H1 (cell line): ENCODE measurements at regions not wholly inside any gene's neighbourhood (a gene's known extent, or its start where the extent isn't known, plus 50 kb on each side); places are given as distances from the start of the nearest gene placed in this dataset.

Experiments used
- CTCF ChIA-PET: fragments of 300-600 bp; sonication (Branson Sonifier 250); formaldehyde crosslinking; loops from one replicate; lab custom pipeline; 2021; ENCODE audit not compliant: partially characterized antibody; lab: Charles Lee
- POLR2A ChIA-PET: fragments of 300-600 bp; sonication (Branson Sonifier 250); formaldehyde crosslinking; loops from one replicate; lab custom pipeline; 2021; ENCODE audit warnings: inconsistent platforms; ENCODE audit not compliant: partially characterized antibody; lab: Charles Lee
- DNase-seq, 2 experiments: peaks; one replicate each; pipeline versions ENCODE4 v3.0.0 to v3.0.0-alpha.2; 2010 to 2022; ENCODE audit warnings: low spot score in 2 of 2, low read depth in 1 of 2, mixed read lengths in 1 of 2
- FAIRE-seq: peaks from 2 replicates; lab custom pipeline; 2011; peaks lifted over from hg19 to GRCh38; lab: Jason Lieb, UNC
- H2AFZ ChIP-seq: 2 replicates; pipeline ENCODE4 v1.8.1; 2012; ENCODE audit warnings: low read length, inconsistent platforms
- H2AK5ac ChIP-seq: 2 replicates; pipeline ENCODE4 v1.6.1; 2013; ENCODE audit warnings: low read depth, low read length
- H2BK120ac ChIP-seq: replicated peaks from 2 replicates; pipeline ENCODE3; 2013; ENCODE audit warnings: low read depth, low read length, inconsistent platforms
- H2BK12ac ChIP-seq: 2 replicates; pipeline ENCODE4 v1.6.1; 2013; ENCODE audit warnings: low read depth, low read length
- H2BK15ac ChIP-seq: 2 replicates; pipeline ENCODE4 v1.6.1; 2013; ENCODE audit warnings: low read length
- H2BK20ac ChIP-seq: 2 replicates; pipeline ENCODE4 v1.6.1; 2013; ENCODE audit warnings: low read length
- H2BK5ac ChIP-seq: 2 replicates; pipeline ENCODE4 v1.6.1; 2013; ENCODE audit warnings: low read depth, low read length
- H3K14ac ChIP-seq: 2 replicates; pipeline ENCODE4 v1.6.1; 2013; ENCODE audit warnings: inconsistent platforms; ENCODE audit not compliant: insufficient read length
- H3K18ac ChIP-seq: 2 replicates; pipeline ENCODE4 v1.6.1; 2013; ENCODE audit warnings: low read length; ENCODE audit errors: extremely low read depth
- H3K23ac ChIP-seq: 2 replicates; pipeline ENCODE4 v1.6.1; 2013; ENCODE audit warnings: inconsistent platforms; ENCODE audit not compliant: insufficient read length
- H3K23me2 ChIP-seq: 2 replicates; pipeline ENCODE4 v1.6.1; 2013; ENCODE audit warnings: low read depth, low read length
- H3K27ac ChIP-seq: 2 replicates; pipeline ENCODE4 v1.6.1; 2011; ENCODE audit warnings: low read depth, low read length, inconsistent platforms
- H3K27me3 ChIP-seq, 4 experiments: replicated peaks in 1 of 4; 1 replicate in 1 of 4; 2 replicates in 3 of 4; pipeline versions ENCODE4 v1.6.1 to v1.8.1; 2011 to 2013; ENCODE audit warnings: low read length in 3 of 4, mild to moderate bottlenecking in 3 of 4, inconsistent platforms in 2 of 4, mixed read lengths in 2 of 4, moderate library complexity in 1 of 4; ENCODE audit not compliant: control insufficient read depth in 3 of 4, insufficient read depth in 3 of 4; ENCODE audit errors: extremely low read depth in 1 of 4
- H3K36me3 ChIP-seq, 4 experiments: 2 replicates each; pipeline versions ENCODE4 v1.6.1 to v1.8.1; 2011 to 2013; ENCODE audit warnings: mild to moderate bottlenecking in 4 of 4, low read length in 3 of 4, moderate library complexity in 2 of 4, control low read depth in 1 of 4, inconsistent platforms in 1 of 4; ENCODE audit not compliant: insufficient read depth in 4 of 4, control insufficient read depth in 2 of 4
- H3K4ac ChIP-seq: replicated peaks from 2 replicates; pipeline ENCODE3; 2013; ENCODE audit warnings: low read length, low read depth, mixed read lengths, inconsistent platforms; ENCODE audit not compliant: insufficient read length
- H3K4me1 ChIP-seq, 4 experiments: replicated peaks in 1 of 4; 1 replicate in 1 of 4; 2 replicates in 3 of 4; pipeline versions ENCODE4 v1.6.1 to v1.8.1; 2011 to 2013; ENCODE audit warnings: low read length in 3 of 4, inconsistent platforms in 2 of 4, mixed read lengths in 1 of 4; ENCODE audit not compliant: insufficient read depth in 4 of 4, control insufficient read depth in 3 of 4
- H3K4me2 ChIP-seq, 2 experiments: 2 replicates each; pipeline versions ENCODE4 v1.6.1 to v1.8.1; 2011 to 2013; ENCODE audit warnings: low read depth in 2 of 2, low read length in 2 of 2, control low read depth in 1 of 2, inconsistent platforms in 1 of 2, mild to moderate bottlenecking in 1 of 2; ENCODE audit not compliant: insufficient read depth in 1 of 2
- H3K4me3 ChIP-seq, 4 experiments: fragments of 200-600, 300-600 bp in 1 of 4; sonication (generic), shearing (Covaris generic), sonication (Bioruptor Twin) in 1 of 4; 2 replicates each; pipeline versions ENCODE4 v1.5.1 to v1.8.1; 2011 to 2016; ENCODE audit warnings: low read length in 4 of 4, low read depth in 3 of 4, control low read depth in 2 of 4, inconsistent platforms in 2 of 4, mild to moderate bottlenecking in 2 of 4, mixed read lengths in 1 of 4, moderate library complexity in 1 of 4; ENCODE audit not compliant: insufficient read depth in 2 of 4; ENCODE audit errors: extremely low read depth in 1 of 4
- H3K56ac ChIP-seq: replicated peaks from 2 replicates; pipeline ENCODE3; 2013; ENCODE audit warnings: low read depth, mild to moderate bottlenecking, mixed read lengths, low read length, inconsistent platforms; ENCODE audit not compliant: insufficient read length
- H3K79me1 ChIP-seq: 2 replicates; pipeline ENCODE4 v1.6.1; 2013; ENCODE audit warnings: low read depth, low read length, control low read depth
- H3K79me2 ChIP-seq, 2 experiments: 2 replicates each; pipeline versions ENCODE4 v1.6.1 to v1.8.1; 2012 to 2013; ENCODE audit warnings: low read length in 2 of 2, mild to moderate bottlenecking in 2 of 2, inconsistent platforms in 1 of 2; ENCODE audit not compliant: insufficient read depth in 2 of 2, control insufficient read depth in 1 of 2
- H3K9ac ChIP-seq, 4 experiments: replicated peaks in 1 of 4; 1 replicate in 1 of 4; 2 replicates in 3 of 4; pipeline versions ENCODE4 v1.6.1 to v1.8.1; 2011 to 2013; ENCODE audit warnings: low read depth in 3 of 4, low read length in 3 of 4, control low read depth in 2 of 4, mild to moderate bottlenecking in 2 of 4, moderate library complexity in 2 of 4, inconsistent platforms in 1 of 4; ENCODE audit errors: extremely low read depth in 1 of 4
- H3K9me3 ChIP-seq, 2 experiments: 2 replicates each; pipeline versions ENCODE4 v1.6.1 to v1.8.1; 2012 to 2013; ENCODE audit warnings: mild to moderate bottlenecking in 2 of 2, moderate library complexity in 2 of 2, control low read depth in 1 of 2, inconsistent platforms in 1 of 2, low read depth in 1 of 2, low read length in 1 of 2, mixed read lengths in 1 of 2; ENCODE audit not compliant: insufficient read depth in 2 of 2
- H4K20me1 ChIP-seq, 2 experiments: replicated peaks in 1 of 2; 2 replicates each; pipeline versions ENCODE3 to v1.8.1; 2011 to 2013; ENCODE audit warnings: inconsistent platforms in 2 of 2, low read length in 2 of 2, mild to moderate bottlenecking in 1 of 2; ENCODE audit not compliant: insufficient read depth in 2 of 2, control insufficient read depth in 1 of 2
- H4K5ac ChIP-seq: 2 replicates; pipeline ENCODE4 v1.6.1; 2013; ENCODE audit warnings: low read length, low read depth, mixed read lengths, inconsistent platforms; ENCODE audit not compliant: insufficient read length
- H4K8ac ChIP-seq: 2 replicates; pipeline ENCODE4 v1.8.0; 2013; ENCODE audit warnings: mild to moderate bottlenecking, moderate library complexity, low read length, inconsistent platforms; ENCODE audit not compliant: insufficient read depth; ENCODE audit errors: extremely low read depth
- H4K91ac ChIP-seq: replicated peaks from 2 replicates; pipeline ENCODE3; 2013; ENCODE audit warnings: low read length, mixed read lengths, inconsistent platforms; ENCODE audit not compliant: insufficient read length
- GABPA ChIP-seq: IDR thresholded peaks from 2 replicates; pipeline ENCODE4 v1.6.1; 2011; ENCODE audit warnings: mild to moderate bottlenecking, low read length, moderate library complexity, borderline replicate concordance; ENCODE audit not compliant: insufficient read depth
- GTF2F1 ChIP-seq: IDR thresholded peaks from 2 replicates; pipeline ENCODE4 v1.6.1; 2012; ENCODE audit warnings: low read depth, low read length, improper control_type of control experiment, borderline replicate concordance
- JUND ChIP-seq: IDR thresholded peaks from 2 replicates; pipeline ENCODE4 v1.6.1; 2011; ENCODE audit warnings: mild to moderate bottlenecking, improper control_type of control experiment, low read length
- KDM1A ChIP-seq: fragments of 200-600, 300-600 bp; sonication (generic); IDR thresholded peaks from 2 replicates; pipeline ENCODE4 v1.7.1; 2016; ENCODE audit warnings: mild to moderate bottlenecking, low read length, borderline replicate concordance
- KDM5A ChIP-seq: fragments of 200-600 bp; IDR thresholded peaks from 2 replicates; pipeline ENCODE4 v1.7.1; 2012; ENCODE audit warnings: mild to moderate bottlenecking, low read length, inconsistent platforms, mixed read lengths
- MAFK ChIP-seq: IDR thresholded peaks from 2 replicates; pipeline ENCODE4 v1.6.1; 2012; ENCODE audit warnings: low read depth, mild to moderate bottlenecking, improper control_type of control experiment, low read length
- RAD21 ChIP-seq, 2 experiments: IDR thresholded peaks in 1 of 2; conservative IDR thresholded peaks in 1 of 2; 2 replicates each; pipeline ENCODE4 v1.6.1; 2011; ENCODE audit warnings: low read depth in 2 of 2, low read length in 2 of 2, improper control_type of control experiment in 1 of 2, inconsistent platforms in 1 of 2, mild to moderate bottlenecking in 1 of 2, moderate library complexity in 1 of 2
- RNF2 ChIP-seq: fragments of 200-900, 300-1000 bp; sonication (generic); IDR thresholded peaks from 2 replicates; pipeline ENCODE4 v1.7.1; 2016; ENCODE audit warnings: borderline replicate concordance, low read depth, mild to moderate bottlenecking, antibody characterized with exemption, low read length; ENCODE audit not compliant: poor library complexity, severe bottlenecking; ENCODE audit errors: missing control alignments
- SRF ChIP-seq: IDR thresholded peaks from 2 replicates; pipeline ENCODE4 v1.6.1; 2011; ENCODE audit warnings: mild to moderate bottlenecking, low read depth, low read length, moderate library complexity
- TBP ChIP-seq: IDR thresholded peaks from 2 replicates; pipeline ENCODE4 v1.6.1; 2011; ENCODE audit warnings: low read depth, low read length, improper control_type of control experiment

GRCh38 chr12:92623386-92623785 is 79.4 kb upstream of the PLEKHG7 start:
- POLR2A ChIA-PET = no interaction called here
- CTCF ChIA-PET = interaction anchor here (1.1 to 1.7 kb wide), 2 partner anchors 15 to 51 kb away, joined by 3 read pairs; no protein-coding TSS in a partner anchor
- DNase-seq = no peak
- Histone ChIP-seq H2AFZ (no peak overlapping the region), H2BK20ac (no peak overlapping the region), H4K8ac (no peak overlapping the region), H4K5ac (no peak overlapping the region), H3K4me1 (no peaks in the 10 kb centered on the region), H3K9ac (no peak overlapping the region), H3K27ac (no peak overlapping the region), H3K4ac (no peak overlapping the region), H3K23ac (no peak overlapping the region), H2BK5ac (no peak overlapping the region), H3K27me3 (no peaks in the 10 kb centered on the region), H2BK15ac (no peak overlapping the region), H2BK12ac (no peak overlapping the region), H3K23me2 (no peaks in the 10 kb centered on the region), H3K36me3 (no peaks in the 10 kb centered on the region), H3K56ac (no peak overlapping the region), H2BK120ac (no peak overlapping the region), H4K20me1 (no peaks in the 10 kb centered on the region), H2AK5ac (no peak overlapping the region), H3K4me3 (no peak overlapping the region), H3K79me2 (no peaks in the 10 kb centered on the region), H3K4me2 (no peak overlapping the region), H4K91ac (no peak overlapping the region), H3K79me1 (no peaks in the 10 kb centered on the region), H3K14ac (no peak overlapping the region), H3K18ac (no peak overlapping the region), H3K9me3 (no peaks in the 10 kb centered on the region)
- TF ChIP-seq JUND = no peak
- TF ChIP-seq SRF = no peak
- no peak for TF ChIP-seq MAFK
- TF ChIP-seq KDM5A = no peak
- no peak for TF ChIP-seq TBP
- no peak for TF ChIP-seq GABPA
- no peak for TF ChIP-seq RNF2
- no peak for TF ChIP-seq RAD21 (IDR thresholded peaks at IDR 0.05 in 1 of 2, conservative IDR thresholded peaks at IDR 0.05 in 1 of 2; ENCODE audit: low read depth in 2 of 2, low read length in 2 of 2)
- TF ChIP-seq GTF2F1 = no peak
- TF ChIP-seq KDM1A = no peak
- FAIRE-seq = no peak
